HG02943 (cell line): ENCODE measurements at regions not wholly inside any gene's neighbourhood (a gene's known extent, or its start where the extent isn't known, plus 50 kb on each side); places are given as distances from the start of the nearest gene placed in this dataset.
"Not testable (repeated sequence)": the region's sequence is repeated elsewhere in the genome, so short reads cannot be mapped to it uniquely, and the experiment has no call there.

Experiments
- ATAC-seq: cut with Tn5 transposase; IDR thresholded peaks from one replicate; pipeline ENCODE4 v1.9.1; 2021; ENCODE audit warnings: mild to moderate bottlenecking, low read depth, moderate library complexity; ENCODE audit not compliant: unreplicated experiment

GRCh38 chr4:27911047-27911446 lies 1050.4 kb downstream of the STIM2 start:
- no peak for ATAC-seq

DNA sequence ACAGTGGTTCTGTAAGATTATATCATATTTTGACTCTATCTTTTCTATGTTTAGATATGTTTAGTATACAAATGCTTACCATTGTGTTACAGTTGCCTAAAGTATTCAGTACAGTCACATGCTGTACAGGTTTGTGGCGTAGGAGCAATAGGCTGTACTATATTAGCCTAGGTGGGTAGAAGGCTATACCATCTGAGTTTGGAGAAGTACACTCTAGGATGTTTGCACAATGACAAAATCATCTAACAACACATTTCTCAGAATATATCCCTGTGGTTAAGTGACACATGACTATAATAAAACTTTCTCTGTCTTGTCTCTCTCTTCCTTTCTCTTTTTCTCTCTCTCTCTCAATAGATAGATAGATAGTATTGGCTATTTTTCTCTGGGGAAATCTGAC lies 1053.1 kb downstream of the STIM2 start:
- no peak for ATAC-seq

GRCh38 chr4:27915822-27916221 lies 1055.2 kb downstream of the STIM2 start:
- no peak for ATAC-seq

DNA sequence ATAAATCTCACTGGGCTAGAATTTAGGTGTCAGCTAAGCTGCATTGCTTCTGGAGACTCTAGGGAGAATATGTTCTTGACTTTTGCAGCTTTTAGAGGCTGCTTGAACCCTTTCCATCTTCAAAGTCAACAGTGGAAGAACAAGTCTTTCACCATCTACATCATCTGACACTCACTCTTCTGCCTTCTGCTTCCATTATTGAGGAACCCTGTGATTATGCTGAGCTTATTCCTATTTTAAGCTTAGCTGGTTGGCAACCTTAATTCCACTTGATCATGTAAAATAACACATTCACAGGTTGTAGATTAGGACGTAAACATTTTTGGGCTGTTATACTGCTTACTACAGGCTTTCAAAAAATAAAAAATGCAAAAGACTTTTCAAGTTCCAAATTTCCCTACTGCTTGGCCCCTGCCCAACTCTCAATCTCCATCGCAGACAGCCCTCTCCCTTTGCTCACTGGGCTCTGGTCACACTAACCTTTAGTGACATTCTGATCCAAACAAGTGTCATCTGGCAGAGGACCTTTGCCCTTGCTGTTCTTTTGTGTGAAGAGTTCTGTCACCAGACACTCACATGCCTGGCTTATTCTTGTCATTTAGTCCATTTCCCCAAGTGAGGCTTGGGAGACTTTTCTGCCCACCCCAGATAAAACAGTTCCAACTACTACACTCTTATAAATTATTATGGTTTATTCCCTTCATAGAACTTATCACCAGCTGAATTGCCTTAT lies 1056.0 kb downstream of the STIM2 start:
- ATAC-seq, result no peak

GRCh38 chr4:27917381-27917780 lies 1056.7 kb downstream of the STIM2 start:
- no peak for ATAC-seq

DNA sequence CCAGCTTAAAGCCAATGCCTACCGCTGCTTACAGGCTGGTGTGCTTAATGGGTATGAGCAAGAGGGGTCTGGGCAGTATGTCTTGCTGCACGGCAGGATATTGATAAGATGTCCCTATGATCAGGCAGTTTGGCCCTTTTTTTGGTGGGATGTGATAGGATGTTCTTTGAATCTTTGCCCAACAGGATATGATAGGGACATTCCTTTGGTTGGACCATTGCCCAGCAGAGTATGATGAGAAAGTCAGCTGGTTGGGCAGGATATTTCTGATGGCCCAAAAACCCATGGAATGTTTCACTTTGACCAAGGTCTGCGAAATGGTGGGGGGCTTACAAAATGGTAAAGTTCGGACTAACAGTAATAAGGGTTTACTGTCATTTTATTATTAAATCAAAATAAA lies 1060.6 kb downstream of the STIM2 start:
- ATAC-seq, result no peak

DNA sequence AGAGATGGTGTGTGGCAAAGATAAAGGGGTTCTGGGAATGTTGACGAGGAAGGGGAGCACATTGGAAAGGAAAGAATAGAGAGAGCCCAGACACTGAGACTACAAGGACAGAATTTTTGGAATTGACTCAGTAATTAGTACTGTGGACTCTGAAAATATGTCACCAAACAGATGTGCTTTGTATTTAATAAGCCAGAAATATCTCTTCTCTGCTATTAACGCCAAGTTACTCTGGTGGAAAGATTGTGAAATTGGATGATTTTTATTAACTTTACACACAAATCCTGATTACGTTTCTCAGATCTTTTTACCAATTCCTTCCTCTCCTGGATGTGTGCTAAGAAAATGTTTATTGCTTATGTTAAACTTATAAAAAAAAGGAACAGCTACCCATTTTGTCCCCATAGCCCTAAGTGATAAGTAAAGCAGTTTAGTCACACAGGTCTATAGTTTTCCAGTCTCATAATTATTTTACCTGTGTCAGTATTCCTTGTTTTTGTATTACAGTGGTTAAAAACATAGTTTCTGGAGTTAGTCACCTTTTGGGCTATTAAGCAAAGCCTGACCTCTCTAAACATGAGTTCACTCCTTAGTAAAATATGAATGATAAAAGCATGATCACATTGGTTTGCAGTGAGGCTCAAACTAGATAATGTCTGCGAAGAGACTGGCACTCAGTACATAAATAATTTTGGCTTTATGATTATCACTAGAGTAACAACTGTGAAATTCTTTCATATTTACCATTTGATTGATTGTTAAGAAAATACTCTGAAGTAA lies 1068.3 kb downstream of the STIM2 start:
- no peak for ATAC-seq

- no peak for ATAC-seq
Measured at GRCh38 chr4:27930291-27930690, 1069.7 kb downstream of the STIM2 start.

GRCh38 chr4:27930976-27931375 lies 1070.3 kb downstream of the STIM2 start:
- no peak for ATAC-seq

DNA sequence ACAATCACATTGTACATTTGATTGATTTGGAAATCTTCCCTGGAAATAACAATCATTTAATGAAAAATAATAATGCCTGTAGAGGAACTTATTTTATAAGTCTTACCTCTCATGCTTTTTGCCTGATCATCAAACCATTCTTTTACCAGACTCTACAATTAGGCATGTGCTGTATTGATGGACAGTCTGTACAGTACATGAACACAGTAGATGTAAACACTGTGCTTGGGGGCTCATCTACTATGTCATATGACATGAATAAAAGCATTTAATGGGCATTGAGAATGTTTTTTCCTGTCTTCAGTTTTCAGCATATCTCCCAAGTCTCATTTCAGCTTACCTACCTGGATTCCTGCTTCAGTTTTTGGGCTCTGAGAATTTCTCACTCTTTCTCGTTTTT lies 1070.9 kb downstream of the STIM2 start:
- ATAC-seq, result no peak

GRCh38 chr4:27934871-27935270 lies 1074.2 kb downstream of the STIM2 start:
- no peak for ATAC-seq

DNA sequence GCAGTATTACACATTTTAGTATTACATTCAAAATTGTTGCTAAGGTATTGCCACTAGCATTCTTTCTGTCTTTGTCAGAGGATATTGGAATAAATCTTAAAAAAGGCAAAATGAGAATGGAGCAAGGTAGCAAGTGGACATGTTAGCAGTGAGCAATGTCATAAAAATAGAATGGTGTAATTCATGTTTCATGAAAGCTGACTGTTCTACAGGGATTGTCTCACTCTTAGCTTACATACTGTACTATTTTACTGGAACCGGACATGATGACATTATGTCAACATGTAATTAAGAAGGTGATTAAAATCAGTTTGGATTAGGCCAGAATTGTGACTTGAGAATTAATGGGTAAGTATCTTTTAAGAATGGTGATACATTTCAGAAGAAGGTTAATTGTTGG lies 1086.2 kb downstream of the STIM2 start:
- no peak for ATAC-seq

DNA sequence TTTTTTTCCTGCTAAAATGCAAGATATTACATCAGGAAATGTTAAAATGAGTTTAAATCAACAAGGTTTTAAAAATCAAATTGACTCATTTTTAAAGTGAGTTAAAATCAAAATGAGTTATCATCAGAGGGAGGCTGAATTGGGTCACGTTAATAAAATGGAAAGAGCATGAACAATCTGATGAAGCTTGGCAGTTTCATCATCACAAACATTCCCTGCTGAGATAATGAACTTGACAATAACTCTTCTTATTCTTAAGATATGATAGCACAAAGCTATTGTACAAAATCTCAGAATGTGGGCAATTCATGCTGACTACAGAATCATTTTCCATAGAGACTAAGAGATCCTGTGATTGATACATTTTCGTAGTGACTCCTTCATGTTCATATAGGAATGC lies 1086.7 kb downstream of the STIM2 start:
- no peak for ATAC-seq

DNA sequence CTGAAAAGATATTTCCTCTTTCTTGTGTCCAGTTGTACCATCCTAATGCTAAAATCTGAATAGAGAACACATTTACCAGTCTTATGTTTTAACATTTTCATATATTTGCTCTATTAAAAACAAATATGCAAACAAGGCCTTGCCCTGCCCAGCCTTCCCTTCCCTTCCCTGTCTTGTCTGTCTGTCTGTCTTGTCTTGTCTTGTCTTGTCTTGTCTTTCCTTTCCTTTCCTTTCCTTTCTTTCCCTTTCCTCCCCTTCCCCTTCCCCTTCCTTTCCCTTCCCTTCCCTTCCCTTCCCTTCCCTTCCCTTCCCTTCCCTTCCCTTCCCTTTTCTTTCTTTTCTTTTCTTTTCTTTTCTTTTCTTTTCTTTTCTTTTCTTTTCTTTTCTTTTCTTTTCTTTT lies 1103.5 kb downstream of the STIM2 start:
- no peak for ATAC-seq

- ATAC-seq, result no peak
Measured at GRCh38 chr4:27966664-27967063, 1106.0 kb downstream of the STIM2 start.

- ATAC-seq, result no peak
Measured at GRCh38 chr4:27973056-27973455, 1112.4 kb downstream of the STIM2 start.

GRCh38 chr4:27973700-27974099 lies 1113.1 kb downstream of the STIM2 start:
- ATAC-seq, result no peak

- no peak for ATAC-seq
Measured at GRCh38 chr4:27974339-27974738, 1113.7 kb downstream of the STIM2 start.

- ATAC-seq, result not testable (repeated sequence)
Measured at GRCh38 chr4:27974881-27975280, 1114.2 kb downstream of the STIM2 start.

GRCh38 chr4:27978427-27979109 lies 1117.9 kb downstream of the STIM2 start:
- not testable (repeated sequence) for ATAC-seq

GRCh38 chr4:27985522-27985921 lies 1124.9 kb downstream of the STIM2 start:
- no peak for ATAC-seq
